ENCODE measurements at regions not wholly inside any gene's neighbourhood (a gene's known extent, or its start where the extent isn't known, plus 50 kb on each side); places are given as distances from the start of the nearest gene placed in this dataset.

GRCh38 chr13:67833564-67833963 lies 603.4 kb upstream of the PCDH9 start:
- Histone ChIP-seq H3K27ac (ENCODE audit: low read length) (no peak overlapping the region), H3K9ac (ENCODE audit: low read length) (no peak overlapping the region), H2AFZ (ENCODE audit: low read depth, low read length) (no peak overlapping the region), H3K4me2 (ENCODE audit: low read length) (no peak overlapping the region), H3K79me2 (ENCODE audit: low read length) (no peaks in the 10 kb centered on the region), H4K20me1 (ENCODE audit: insufficient read depth, low read length) (no peaks in the 10 kb centered on the region), H3K4me3 (ENCODE audit: low read length) (no peak overlapping the region), H3K9me3 (ENCODE audit: insufficient read depth, low read length) (no peaks in the 10 kb centered on the region), H3K4me1 (ENCODE audit: low read length) (no peaks in the 10 kb centered on the region), H3K36me3 (replicated peaks; ENCODE audit: low read depth, low read length) (no peaks in the 10 kb centered on the region), H3K27me3 (ENCODE audit: low read depth, low read length) (no peaks in the 10 kb centered on the region)
- TF ChIP-seq EZH2phosphoT487 (IDR thresholded peaks at IDR 0.05; ENCODE audit: low read depth) = no peak
- TF ChIP-seq, protein P1, sequence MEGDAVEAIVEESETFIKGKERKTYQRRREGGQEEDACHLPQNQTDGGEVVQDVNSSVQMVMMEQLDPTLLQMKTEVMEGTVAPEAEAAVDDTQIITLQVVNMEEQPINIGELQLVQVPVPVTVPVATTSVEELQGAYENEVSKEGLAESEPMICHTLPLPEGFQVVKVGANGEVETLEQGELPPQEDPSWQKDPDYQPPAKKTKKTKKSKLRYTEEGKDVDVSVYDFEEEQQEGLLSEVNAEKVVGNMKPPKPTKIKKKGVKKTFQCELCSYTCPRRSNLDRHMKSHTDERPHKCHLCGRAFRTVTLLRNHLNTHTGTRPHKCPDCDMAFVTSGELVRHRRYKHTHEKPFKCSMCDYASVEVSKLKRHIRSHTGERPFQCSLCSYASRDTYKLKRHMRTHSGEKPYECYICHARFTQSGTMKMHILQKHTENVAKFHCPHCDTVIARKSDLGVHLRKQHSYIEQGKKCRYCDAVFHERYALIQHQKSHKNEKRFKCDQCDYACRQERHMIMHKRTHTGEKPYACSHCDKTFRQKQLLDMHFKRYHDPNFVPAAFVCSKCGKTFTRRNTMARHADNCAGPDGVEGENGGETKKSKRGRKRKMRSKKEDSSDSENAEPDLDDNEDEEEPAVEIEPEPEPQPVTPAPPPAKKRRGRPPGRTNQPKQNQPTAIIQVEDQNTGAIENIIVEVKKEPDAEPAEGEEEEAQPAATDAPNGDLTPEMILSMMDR (IDR thresholded peaks at IDR 0.05; ENCODE audit: low read depth, low read length) = peak; percentile 27; the same call in 1 of the 2 replicates

GRCh38 chr13:67829641-67830040 lies 599.5 kb upstream of the PCDH9 start:
- no peaks in the 10 kb centered on the region for H3K36me3 ChIP-seq (replicated peaks; ENCODE audit: low read depth, low read length)
- H3K4me3 ChIP-seq (ENCODE audit: low read length) = no peak overlapping the region
- H3K27me3 ChIP-seq (ENCODE audit: low read depth, low read length) = no peaks in the 10 kb centered on the region
- H3K79me2 ChIP-seq (ENCODE audit: low read length) = no peaks in the 10 kb centered on the region
- no peaks in the 10 kb centered on the region for H3K9me3 ChIP-seq (ENCODE audit: insufficient read depth, low read length)
- H4K20me1 ChIP-seq (ENCODE audit: insufficient read depth, low read length) = no peaks in the 10 kb centered on the region
- H2AFZ ChIP-seq (ENCODE audit: low read depth, low read length) = no peak overlapping the region; the same call in 1 of the 2 replicates
- H3K4me1 ChIP-seq (ENCODE audit: low read length) = no peaks in the 10 kb centered on the region
- H3K27ac ChIP-seq (ENCODE audit: low read length) = no peak overlapping the region
- TF ChIP-seq, protein P1 (IDR thresholded peaks at IDR 0.05; ENCODE audit: low read depth, low read length) = no peak
- TF ChIP-seq EZH2phosphoT487 (IDR thresholded peaks at IDR 0.05; ENCODE audit: low read depth) = no peak
- H3K4me2 ChIP-seq (ENCODE audit: low read length) = no peak overlapping the region
- H3K9ac ChIP-seq (ENCODE audit: low read length) = no peak overlapping the region

DNA sequence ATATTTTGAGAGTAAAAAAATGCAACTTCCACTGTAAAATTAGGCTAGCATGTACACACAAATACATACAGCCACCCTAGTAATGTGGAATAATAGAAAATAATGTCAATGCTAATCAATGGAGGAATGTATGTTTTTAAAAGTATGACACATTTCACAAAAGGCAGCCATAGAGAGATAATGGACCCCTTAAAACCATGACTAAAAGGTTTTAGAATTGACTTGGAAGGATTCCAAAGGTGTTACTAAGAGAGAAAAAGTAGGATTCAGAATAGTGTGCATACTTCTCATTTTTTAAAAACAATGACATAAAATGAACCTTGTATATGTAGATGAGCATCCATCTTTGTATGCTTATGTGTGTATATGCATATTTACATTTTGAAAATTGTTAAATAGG lies 597.9 kb upstream of the PCDH9 start:
- H2AFZ ChIP-seq (ENCODE audit: low read depth, low read length) = no peak overlapping the region
- H4K20me1 ChIP-seq (ENCODE audit: insufficient read depth, low read length) = no peaks in the 10 kb centered on the region

DNA sequence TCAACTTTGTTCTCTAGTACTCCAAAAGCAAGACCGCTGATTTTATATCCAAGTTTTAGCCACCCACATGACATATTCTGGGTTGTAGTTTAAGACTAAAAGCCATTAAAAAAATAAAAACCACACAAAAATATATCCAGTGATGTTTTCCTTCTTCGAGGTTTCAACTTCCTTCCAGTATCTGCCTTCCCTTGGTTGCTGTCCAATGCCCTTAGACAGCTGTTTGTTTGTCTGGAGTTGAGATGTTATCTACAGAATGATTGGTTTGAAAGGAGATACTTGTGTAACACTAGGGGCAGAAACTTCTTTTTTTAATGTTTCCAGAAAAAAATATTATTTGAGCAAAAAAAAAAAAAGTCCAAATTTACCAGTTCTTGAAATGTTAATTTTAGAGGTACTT lies 591.5 kb upstream of the PCDH9 start:
- H3K36me3 ChIP-seq (replicated peaks; ENCODE audit: low read depth, low read length) = no peaks in the 10 kb centered on the region
- H2AFZ ChIP-seq (ENCODE audit: low read depth, low read length) = no peak overlapping the region
- H3K4me3 ChIP-seq (ENCODE audit: low read length) = no peak overlapping the region
- no peak overlapping the region for H3K27ac ChIP-seq (ENCODE audit: low read length)
- H3K9me3 ChIP-seq (ENCODE audit: insufficient read depth, low read length) = no peaks in the 10 kb centered on the region
- no peaks in the 10 kb centered on the region for H3K79me2 ChIP-seq (ENCODE audit: low read length)
- H4K20me1 ChIP-seq (ENCODE audit: insufficient read depth, low read length) = no peaks in the 10 kb centered on the region
- H3K4me1 ChIP-seq (ENCODE audit: low read length) = no peaks in the 10 kb centered on the region
- H3K27me3 ChIP-seq (ENCODE audit: low read depth, low read length) = no peaks in the 10 kb centered on the region
- H3K4me2 ChIP-seq (ENCODE audit: low read length) = no peak overlapping the region
- TF ChIP-seq, protein P1 (IDR thresholded peaks at IDR 0.05; ENCODE audit: low read depth, low read length) = no peak
- TF ChIP-seq EZH2phosphoT487 (IDR thresholded peaks at IDR 0.05; ENCODE audit: low read depth) = no peak
- H3K9ac ChIP-seq (ENCODE audit: low read length) = no peak overlapping the region

More for the DNA sequence above, 597.9 kb upstream of the PCDH9 start:
- H3K36me3 ChIP-seq (replicated peaks; ENCODE audit: low read depth, low read length) = no peaks in the 10 kb centered on the region
- H3K79me2 ChIP-seq (ENCODE audit: low read length) = no peaks in the 10 kb centered on the region
- no peak overlapping the region for H3K4me2 ChIP-seq (ENCODE audit: low read length)
- H3K9ac ChIP-seq (ENCODE audit: low read length) = no peak overlapping the region
- no peaks in the 10 kb centered on the region for H3K9me3 ChIP-seq (ENCODE audit: insufficient read depth, low read length)
- H3K4me3 ChIP-seq (ENCODE audit: low read length) = no peak overlapping the region
- TF ChIP-seq EZH2phosphoT487 (IDR thresholded peaks at IDR 0.05; ENCODE audit: low read depth) = no peak
- TF ChIP-seq, protein P1 (IDR thresholded peaks at IDR 0.05; ENCODE audit: low read depth, low read length) = no peak
- no peaks in the 10 kb centered on the region for H3K4me1 ChIP-seq (ENCODE audit: low read length)
- no peak overlapping the region for H3K27ac ChIP-seq (ENCODE audit: low read length)
- H3K27me3 ChIP-seq (ENCODE audit: low read depth, low read length) = no peaks in the 10 kb centered on the region
